ENCODE measurements at regions not wholly inside any gene's neighbourhood (a gene's known extent, or its start where the extent isn't known, plus 50 kb on each side); places are given as distances from the start of the nearest gene placed in this dataset.

DNA sequence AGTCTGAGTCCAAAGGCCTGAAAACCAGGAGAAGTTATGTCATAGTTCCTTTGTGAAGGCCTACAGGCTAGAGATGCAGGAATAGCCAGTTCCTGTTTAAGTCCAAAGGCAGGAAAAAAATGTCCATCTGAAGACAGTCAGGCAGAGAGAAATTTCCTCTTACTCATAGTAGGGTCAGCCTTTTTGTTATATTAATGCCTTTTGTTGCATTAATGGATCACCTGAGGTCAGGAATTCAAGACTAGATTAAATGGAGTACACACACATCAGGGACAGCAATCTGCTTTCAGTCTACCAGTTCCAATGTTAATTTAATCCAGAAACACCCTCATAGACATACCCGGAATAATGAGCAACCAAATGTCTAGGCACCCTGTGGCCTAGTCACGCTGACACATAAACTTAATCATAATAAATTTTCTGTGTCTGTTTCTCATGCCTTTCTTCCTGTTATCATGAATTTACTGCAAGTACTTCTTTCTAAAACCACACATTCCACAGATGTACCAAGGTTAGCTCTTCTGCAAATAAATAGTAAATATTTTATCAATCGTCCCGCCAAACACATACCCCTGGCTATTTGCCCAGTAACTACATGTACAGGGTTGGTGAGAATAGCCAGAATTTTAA lies 703.9 kb downstream of the EFNA5 start:
- H3K27me3 ChIP-seq = no peaks in the 10 kb centered on the region
- TF ChIP-seq POLR2A (IDR thresholded peaks at IDR 0.05) (no peak), EP300 (IDR thresholded peaks at IDR 0.05) (no peak), POLR2AphosphoS5 (IDR thresholded peaks at IDR 0.05) (no peak)
- TF ChIP-seq, protein P1, sequence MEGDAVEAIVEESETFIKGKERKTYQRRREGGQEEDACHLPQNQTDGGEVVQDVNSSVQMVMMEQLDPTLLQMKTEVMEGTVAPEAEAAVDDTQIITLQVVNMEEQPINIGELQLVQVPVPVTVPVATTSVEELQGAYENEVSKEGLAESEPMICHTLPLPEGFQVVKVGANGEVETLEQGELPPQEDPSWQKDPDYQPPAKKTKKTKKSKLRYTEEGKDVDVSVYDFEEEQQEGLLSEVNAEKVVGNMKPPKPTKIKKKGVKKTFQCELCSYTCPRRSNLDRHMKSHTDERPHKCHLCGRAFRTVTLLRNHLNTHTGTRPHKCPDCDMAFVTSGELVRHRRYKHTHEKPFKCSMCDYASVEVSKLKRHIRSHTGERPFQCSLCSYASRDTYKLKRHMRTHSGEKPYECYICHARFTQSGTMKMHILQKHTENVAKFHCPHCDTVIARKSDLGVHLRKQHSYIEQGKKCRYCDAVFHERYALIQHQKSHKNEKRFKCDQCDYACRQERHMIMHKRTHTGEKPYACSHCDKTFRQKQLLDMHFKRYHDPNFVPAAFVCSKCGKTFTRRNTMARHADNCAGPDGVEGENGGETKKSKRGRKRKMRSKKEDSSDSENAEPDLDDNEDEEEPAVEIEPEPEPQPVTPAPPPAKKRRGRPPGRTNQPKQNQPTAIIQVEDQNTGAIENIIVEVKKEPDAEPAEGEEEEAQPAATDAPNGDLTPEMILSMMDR (IDR thresholded peaks at IDR 0.05) = no peak
- 87 to 91% methylated on average over 4 of the region's 4 CpGs for WGBS, 2 donors
- intact Hi-C loops (cut with DNase I) = no loop called here
- H3K27ac ChIP-seq = no peak overlapping the region
- no peak for DNase-seq
- H3K4me3 ChIP-seq = no peak overlapping the region
- no peaks in the 10 kb centered on the region for H3K4me1 ChIP-seq
- no peaks in the 10 kb centered on the region for H3K36me3 ChIP-seq
- H3K9me3 ChIP-seq = no peaks in the 10 kb centered on the region

DNA sequence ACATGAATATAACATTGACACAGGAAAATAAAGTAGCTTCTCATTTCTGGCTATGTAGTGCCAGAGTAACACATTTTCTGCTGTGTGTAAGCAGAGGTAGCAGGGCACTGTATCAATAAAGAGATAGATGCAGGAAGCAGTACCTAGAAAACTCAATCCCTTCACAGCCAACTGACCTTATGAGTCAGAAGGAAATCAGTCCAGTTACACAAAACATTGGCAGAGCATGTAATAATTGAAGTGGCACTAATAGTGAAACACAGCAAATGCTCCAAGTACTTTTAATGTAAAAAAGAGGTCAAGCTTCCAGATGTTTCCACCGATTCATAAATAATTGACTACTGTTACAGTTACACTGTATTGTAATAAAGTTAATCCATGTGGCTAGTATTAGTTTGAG lies 706.6 kb downstream of the EFNA5 start:
- H3K9me3 ChIP-seq = no peaks in the 10 kb centered on the region
- H3K36me3 ChIP-seq = no peaks in the 10 kb centered on the region
- intact Hi-C loops (cut with DNase I) = no loop called here
- H3K27ac ChIP-seq = no peak overlapping the region
- TF ChIP-seq, protein P1 (IDR thresholded peaks at IDR 0.05) = no peak
- no peak for TF ChIP-seq POLR2A (IDR thresholded peaks at IDR 0.05)
- TF ChIP-seq EP300 (IDR thresholded peaks at IDR 0.05) = no peak
- no peak for TF ChIP-seq POLR2AphosphoS5 (IDR thresholded peaks at IDR 0.05)
- no peaks in the 10 kb centered on the region for H3K27me3 ChIP-seq
- DNase-seq = no peak
- no peaks in the 10 kb centered on the region for H3K4me1 ChIP-seq
- no peak overlapping the region for H3K4me3 ChIP-seq
- WGBS, 2 donors = 75 to 81% methylated on average over 1 of the region's 1 CpG

DNA sequence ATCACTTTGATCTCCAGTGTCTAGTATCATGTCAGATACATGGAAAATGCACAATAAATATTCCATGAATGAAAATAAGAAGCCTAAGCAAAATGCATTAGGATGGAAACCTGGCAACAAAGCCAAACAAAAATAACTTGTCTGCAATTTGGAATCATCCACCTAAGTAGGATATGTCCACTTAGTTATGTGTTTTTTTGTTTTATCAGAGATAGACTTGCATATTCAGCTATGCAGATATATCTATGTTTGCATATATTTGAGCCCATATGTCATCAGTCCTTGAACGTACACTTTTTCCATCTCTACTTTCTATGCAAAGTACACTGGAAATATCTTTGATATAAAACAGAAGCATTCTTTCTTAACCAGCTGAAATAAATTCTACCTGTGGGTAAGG lies 707.1 kb downstream of the EFNA5 start:
- no peak for DNase-seq
- no peak for TF ChIP-seq EP300 (IDR thresholded peaks at IDR 0.05)
- no peak for TF ChIP-seq POLR2AphosphoS5 (IDR thresholded peaks at IDR 0.05)
- no peak for TF ChIP-seq POLR2A (IDR thresholded peaks at IDR 0.05)
- TF ChIP-seq, protein P1 (IDR thresholded peaks at IDR 0.05) = no peak
- Histone ChIP-seq H3K27ac (no peak overlapping the region), H3K4me1 (no peaks in the 10 kb centered on the region), H3K4me3 (no peak overlapping the region), H3K36me3 (no peaks in the 10 kb centered on the region), H3K9me3 (no peaks in the 10 kb centered on the region), H3K27me3 (no peaks in the 10 kb centered on the region)
- 80 to 83% methylated on average over 1 of the region's 1 CpG for WGBS, 2 donors
- intact Hi-C loops (cut with DNase I) = no loop called here

DNA sequence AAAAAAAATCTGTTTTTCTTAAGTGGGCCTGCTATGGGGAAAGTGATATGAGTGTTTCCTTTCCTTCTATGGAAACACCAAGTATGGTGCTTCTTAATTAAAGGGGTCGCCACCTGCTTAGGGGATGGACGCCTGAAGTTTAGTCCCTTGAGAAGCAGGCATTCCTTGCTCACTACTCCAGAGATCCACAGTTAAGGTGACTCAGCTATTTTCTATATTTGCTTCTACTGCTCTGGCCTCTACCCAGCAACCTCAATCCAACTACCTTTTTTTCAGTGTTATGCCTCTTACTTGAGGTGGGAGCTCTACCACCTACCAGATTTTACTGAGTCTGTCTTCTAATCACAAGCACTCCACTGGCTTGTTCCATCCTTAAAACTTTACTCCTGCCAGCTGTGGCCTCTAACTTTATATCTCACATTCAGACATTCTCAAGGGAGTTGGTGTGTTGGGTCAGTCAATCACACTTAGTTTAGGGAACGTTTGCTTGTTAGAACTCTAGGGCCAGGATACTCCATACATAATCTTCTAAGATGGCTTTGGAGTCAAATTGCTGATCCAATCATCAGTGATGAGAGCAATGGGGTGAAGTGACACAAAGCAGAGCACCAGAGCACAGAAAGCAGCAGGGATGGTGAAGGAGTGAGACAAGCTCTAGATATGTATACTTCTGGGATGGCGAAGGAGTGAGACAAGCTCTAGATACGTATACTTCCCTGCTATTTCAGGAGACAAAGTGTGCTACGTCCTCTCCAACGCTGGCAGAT lies 708.1 kb downstream of the EFNA5 start:
- DNase-seq = no peak
- 89% methylated on average over 7 of the region's 7 CpGs for WGBS, 2 donors
- Histone ChIP-seq H3K27me3 (no peaks in the 10 kb centered on the region), H3K36me3 (no peaks in the 10 kb centered on the region), H3K4me3 (no peak overlapping the region), H3K27ac (no peak overlapping the region), H3K4me1 (no peaks in the 10 kb centered on the region), H3K9me3 (no peaks in the 10 kb centered on the region)
- intact Hi-C loops (cut with DNase I) = no loop called here
- TF ChIP-seq, protein P1 (IDR thresholded peaks at IDR 0.05) = no peak
- TF ChIP-seq POLR2A (IDR thresholded peaks at IDR 0.05) (no peak), POLR2AphosphoS5 (IDR thresholded peaks at IDR 0.05) (no peak), EP300 (IDR thresholded peaks at IDR 0.05) (no peak)

Data from sigmoid colon (tissue), 6 donors.